Forelimb muscle (tissue), 1 donor: ENCODE measurements at regions not wholly inside any gene's neighbourhood (a gene's known extent, or its start where the extent isn't known, plus 50 kb on each side); places are given as distances from the start of the nearest gene placed in this dataset.

ENCODE experiments used
- DNase-seq: peaks from one replicate; pipeline ENCODE4 v3.0.0-alpha.2; 2013; ENCODE audit warnings: low read depth

DNA sequence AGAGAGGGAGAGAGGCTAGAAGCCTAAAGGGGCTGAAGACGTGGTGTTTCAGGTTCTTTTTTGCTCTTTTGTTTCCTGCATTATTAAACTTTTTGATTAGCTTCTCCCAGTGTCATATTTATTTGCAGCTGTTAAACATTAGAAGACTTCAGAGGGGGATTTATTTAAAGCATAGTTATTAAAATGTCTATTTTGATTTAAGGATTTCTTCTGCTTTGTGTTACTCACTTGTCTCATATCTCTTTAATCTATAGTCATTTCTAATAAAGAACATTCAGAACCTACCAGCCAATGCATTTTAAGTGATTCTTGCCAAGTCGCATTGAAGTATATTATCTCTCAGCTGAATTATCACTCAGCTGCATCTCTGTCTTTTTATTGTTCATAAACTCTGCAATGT, 152.0 kb upstream of the DYRK2 start:
- DNase-seq = no peak

DNA sequence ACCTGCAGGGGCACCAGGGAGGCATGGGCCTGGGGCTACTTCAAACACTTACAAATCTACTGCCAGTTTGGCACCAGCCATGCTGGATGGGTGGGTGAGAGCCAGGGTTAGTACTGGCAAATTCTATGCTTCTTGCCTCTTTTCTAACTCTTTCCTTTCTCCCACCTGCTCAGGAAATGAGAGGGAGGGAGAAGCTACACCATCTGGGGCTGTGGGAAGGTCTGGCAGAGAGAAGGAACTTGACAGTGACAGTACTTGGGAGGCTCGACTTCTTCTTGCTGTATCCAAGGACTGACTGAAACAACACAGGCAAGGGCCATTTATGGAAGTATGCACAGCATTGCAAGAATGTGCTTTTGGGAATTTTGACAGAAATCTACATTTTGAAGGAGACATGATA, 149.6 kb upstream of the DYRK2 start:
- DNase-seq = no peak

GRCh38 chr12:67501362-67501761, 147.2 kb upstream of the DYRK2 start:
- DNase-seq = no peak

- no peak for DNase-seq
Observed at GRCh38 chr12:67504026-67504425, 144.5 kb upstream of the DYRK2 start.

DNA sequence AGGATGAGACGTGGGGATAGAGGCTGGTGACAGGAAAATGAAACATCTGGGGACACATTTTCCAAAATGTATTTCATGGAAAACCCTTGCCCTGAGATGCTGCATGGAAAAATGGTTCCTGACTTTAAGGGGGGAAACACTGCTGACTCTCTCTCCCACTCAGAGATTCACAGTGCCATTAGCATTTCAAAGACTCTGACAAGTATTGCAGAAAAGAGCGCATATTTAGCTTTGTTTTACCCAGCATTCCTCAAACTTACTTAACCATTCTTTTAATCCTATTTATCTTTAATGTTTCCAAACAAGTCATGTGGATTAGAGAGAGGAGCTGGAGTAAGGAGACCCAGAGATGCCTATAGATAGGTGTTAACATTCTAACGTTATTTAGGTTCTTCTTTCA, 141.8 kb upstream of the DYRK2 start:
- no peak for DNase-seq

- no peak for DNase-seq
Observed at GRCh38 chr12:67508830-67509229, 139.7 kb upstream of the DYRK2 start.

DNA sequence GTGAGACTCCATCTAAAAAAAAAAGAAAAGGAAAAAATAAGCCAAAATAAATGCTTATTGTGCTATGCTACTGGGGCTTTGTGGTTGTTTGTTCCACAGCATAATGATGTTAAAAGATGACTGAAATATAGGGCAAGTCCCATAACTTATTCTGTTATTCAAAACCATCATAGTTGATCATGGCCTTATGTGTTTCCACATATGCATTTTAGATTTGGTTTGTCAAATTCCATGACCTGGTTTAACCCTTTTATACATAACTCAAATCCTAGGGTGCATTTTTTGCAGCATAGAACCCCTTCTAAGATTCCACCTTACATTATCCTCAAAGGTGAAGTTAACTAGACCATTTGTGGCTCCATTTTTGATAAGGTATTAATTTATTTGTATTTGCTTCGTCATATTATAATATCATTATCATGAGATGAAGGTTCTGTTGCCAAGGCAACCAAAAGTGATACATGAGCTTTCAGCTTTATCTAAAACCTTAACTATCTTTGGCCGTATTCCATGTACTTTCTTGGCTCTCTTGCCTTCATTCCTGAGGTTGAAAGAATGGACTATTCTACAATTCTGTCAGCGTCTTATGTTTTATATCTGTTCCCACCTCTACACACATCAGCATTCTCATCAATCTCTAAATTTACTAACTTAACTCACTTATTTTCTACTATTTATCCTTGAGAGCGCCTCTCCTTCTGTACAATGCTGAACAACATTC, 138.7 kb upstream of the DYRK2 start:
- DNase-seq = no peak

GRCh38 chr12:67512061-67512460, 136.5 kb upstream of the DYRK2 start:
- DNase-seq = no peak

- DNase-seq = no peak
Observed at GRCh38 chr12:67514502-67514901, 134.0 kb upstream of the DYRK2 start.

GRCh38 chr12:67515679-67516340, 132.7 kb upstream of the DYRK2 start:
- no peak for DNase-seq

DNA sequence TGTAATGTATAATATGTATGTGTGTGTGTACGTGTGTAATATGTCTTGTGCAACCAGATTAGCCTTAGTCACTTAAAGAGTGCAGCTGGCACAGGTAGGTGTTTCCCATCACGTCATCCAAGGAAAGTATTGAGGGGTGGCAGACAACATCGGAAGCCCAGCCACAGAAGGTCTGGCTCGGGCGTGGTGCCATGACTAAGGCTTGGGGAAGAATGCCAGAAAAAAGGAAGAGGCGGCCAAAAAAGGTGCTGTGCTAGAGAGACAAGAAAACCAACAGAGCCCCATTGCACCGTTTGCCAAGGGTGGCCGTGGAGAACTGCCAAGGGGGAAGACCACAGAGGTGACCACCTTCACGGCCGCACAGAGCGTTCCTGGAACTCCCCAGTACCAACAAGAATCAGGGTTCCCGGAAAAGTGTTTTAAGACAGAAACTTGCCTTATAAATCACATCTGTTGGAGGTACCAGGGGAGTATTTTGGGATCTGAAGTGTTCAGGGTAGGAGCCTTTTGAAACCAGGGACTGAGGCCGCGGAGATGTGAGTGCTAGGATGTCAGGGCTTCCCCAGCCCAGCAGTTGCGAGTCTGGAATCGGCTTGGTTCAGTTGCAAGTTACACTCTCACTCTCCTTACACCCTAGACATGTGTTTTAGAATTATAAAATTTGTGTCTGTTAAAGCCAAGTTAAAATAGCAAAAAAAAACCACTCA, 131.2 kb upstream of the DYRK2 start:
- no peak for DNase-seq

DNA sequence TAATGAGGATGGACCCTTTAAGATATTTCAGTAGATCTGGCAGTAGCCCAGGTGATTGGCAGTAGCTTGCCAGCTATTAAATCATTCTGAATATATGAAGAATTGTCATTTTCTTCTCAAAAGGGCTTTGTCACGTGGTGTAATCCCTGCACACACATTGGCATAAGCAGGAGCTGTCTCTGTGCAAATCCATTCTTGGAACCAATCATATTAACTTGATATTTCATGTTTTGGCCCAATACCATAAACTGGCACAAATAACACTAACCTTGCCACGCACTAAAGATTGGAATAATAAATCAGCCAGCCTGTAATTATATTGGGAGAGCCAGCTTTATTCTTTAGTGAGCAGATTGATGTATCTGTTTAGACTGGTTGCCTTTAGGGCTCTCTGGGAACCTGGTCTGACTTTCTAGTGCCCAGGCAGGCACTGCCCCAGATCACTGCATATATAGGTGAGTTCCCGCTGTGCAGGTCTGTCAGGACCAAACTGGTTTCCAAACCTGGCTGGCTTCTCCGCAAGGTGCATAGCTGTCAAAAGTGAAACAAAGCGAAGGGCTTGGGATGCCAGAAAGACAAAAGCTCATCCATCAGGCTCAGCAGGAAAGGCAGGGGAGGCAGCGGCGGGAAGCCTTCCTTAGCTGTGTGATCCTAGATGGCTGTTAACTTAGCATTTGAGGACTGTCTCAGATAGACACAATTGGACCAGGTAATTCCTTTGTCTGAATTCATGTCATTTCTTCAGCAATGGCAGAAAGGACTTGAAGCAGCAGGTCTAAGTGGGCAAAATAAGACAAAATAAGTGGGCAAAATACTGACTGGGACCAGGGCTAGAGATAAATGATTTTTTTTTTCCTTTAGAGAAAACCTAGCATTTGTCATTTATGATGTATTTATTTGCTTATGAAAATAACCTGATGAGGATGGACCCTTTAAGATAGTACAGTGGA, 128.8 kb upstream of the DYRK2 start:
- DNase-seq = no peak

GRCh38 chr12:67520606-67521005, 127.9 kb upstream of the DYRK2 start:
- no peak for DNase-seq

- no peak for DNase-seq
Observed at GRCh38 chr12:67522222-67522621, 126.3 kb upstream of the DYRK2 start.

DNA sequence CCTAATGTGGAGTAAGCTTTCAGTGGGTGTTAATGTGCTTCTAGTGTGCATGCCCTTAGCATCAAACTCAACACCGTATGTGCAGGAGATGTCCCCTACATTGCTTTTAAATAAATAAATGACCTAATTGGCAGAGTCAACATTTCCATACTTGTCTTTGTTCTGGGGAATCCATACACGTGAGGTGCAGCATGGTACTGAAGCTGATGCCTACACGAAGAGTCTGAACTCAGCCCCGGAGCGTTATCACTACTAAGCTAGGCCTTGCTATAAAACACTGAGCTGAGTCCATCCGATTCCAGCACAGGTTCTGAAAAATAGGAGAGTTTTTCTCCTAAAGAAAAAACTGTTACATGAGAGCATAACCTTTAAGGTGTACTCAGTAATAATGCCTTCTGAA, 125.0 kb upstream of the DYRK2 start:
- DNase-seq = no peak

GRCh38 chr12:67524861-67525616, 123.5 kb upstream of the DYRK2 start:
- DNase-seq = no peak

- no peak for DNase-seq
Observed at GRCh38 chr12:67525617-67525884, 123.0 kb upstream of the DYRK2 start.

GRCh38 chr12:67526129-67526528, 122.4 kb upstream of the DYRK2 start:
- DNase-seq = no peak

DNA sequence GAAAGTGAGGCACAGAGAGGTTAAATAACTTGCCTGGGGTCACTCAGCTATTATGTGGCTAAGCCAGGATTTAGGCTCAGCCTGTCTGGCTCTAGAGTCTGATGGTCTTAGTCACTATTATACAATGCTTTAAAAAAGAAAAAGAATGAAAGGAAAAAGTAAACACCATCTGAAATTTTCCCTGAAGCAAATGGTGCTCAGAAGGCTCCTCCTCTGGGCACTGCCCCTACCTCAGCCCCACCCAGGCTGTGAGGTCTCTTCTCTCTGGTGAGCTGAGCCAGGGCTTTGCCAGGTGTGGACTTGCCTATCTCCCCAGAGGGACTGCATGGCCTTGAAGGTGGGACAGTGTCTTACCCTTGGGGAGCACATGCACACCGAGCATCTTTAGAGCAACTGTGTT, 117.5 kb upstream of the DYRK2 start:
- DNase-seq = no peak

GRCh38 chr12:67531501-67531900, 117.0 kb upstream of the DYRK2 start:
- DNase-seq = no peak

DNA sequence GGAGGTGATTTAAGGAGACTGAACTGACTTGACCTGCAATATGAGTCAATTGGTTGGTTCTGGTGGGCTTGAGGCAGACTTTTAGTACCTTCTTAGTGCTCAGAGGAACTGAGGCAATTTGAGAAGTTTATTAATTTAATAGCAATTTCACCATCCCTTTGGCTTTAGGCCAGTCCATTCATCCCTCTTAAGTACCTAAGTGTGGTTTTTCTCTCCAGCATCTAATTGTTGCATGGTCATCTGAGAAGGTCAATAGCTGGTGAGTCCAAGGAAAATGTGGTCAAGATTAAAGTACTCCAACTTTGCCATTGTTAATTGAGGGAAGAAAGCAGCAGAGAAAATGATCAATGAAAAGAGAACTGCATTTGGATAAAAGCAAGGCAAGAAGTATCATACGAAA, 115.4 kb upstream of the DYRK2 start:
- DNase-seq = no peak
